ENCODE measurements at regions not wholly inside any gene's neighbourhood (a gene's known extent, or its start where the extent isn't known, plus 50 kb on each side); places are given as distances from the start of the nearest gene placed in this dataset.

- Histone ChIP-seq H3K27ac (ENCODE audit: low read depth, low read length) (no peak overlapping the region), H3K4me2 (ENCODE audit: low read length) (peak overlapping the region; percentile 56), H3K4me1 (ENCODE audit: control insufficient read depth, low read length) (peaks cover 14% of the 10 kb centered on the region), H3K9me3 (ENCODE audit: control insufficient read depth, insufficient read depth, low read length) (no peaks in the 10 kb centered on the region), H3K79me2 (ENCODE audit: control insufficient read depth, low read length) (no peaks in the 10 kb centered on the region), H3K27me3 (ENCODE audit: control insufficient read depth, low read length) (no peaks in the 10 kb centered on the region), H4K20me1 (ENCODE audit: control insufficient read depth, insufficient read depth, low read depth, low read length) (no peaks in the 10 kb centered on the region), H3F3A (ENCODE audit: control insufficient read depth, insufficient read depth) (no peaks in the 10 kb centered on the region), H3K4me3 (ENCODE audit: low read length) (peak overlapping the region; percentile 27; the same call in 1 of the 2 replicates), H3K9me2 (replicated peaks; ENCODE audit: control insufficient read depth, low read length) (no peaks in the 10 kb centered on the region), H3K36me3 (ENCODE audit: control insufficient read depth, low read length) (no peaks in the 10 kb centered on the region)
- TF ChIP-seq CTCF (IDR thresholded peaks at IDR 0.05; ENCODE audit: low read depth, low read length, poor library complexity, severe bottlenecking) (no peak), EZH2phosphoT487 (IDR thresholded peaks at IDR 0.05; ENCODE audit: borderline replicate concordance, low read length) (no peak)
Measured at GRCh38 chr2:234411793-234412192, 85.1 kb downstream of the ARL4C start.

GRCh38 chr2:234410526-234410925 lies 86.4 kb downstream of the ARL4C start:
- Histone ChIP-seq H3K27ac (ENCODE audit: low read depth, low read length) (no peak overlapping the region), H3K36me3 (ENCODE audit: control insufficient read depth, low read length) (no peaks in the 10 kb centered on the region), H4K20me1 (ENCODE audit: control insufficient read depth, insufficient read depth, low read depth, low read length) (no peaks in the 10 kb centered on the region), H3F3A (ENCODE audit: control insufficient read depth, insufficient read depth) (no peaks in the 10 kb centered on the region), H3K79me2 (ENCODE audit: control insufficient read depth, low read length) (no peaks in the 10 kb centered on the region), H3K27me3 (ENCODE audit: control insufficient read depth, low read length) (no peaks in the 10 kb centered on the region), H3K9me3 (ENCODE audit: control insufficient read depth, insufficient read depth, low read length) (no peaks in the 10 kb centered on the region), H3K9me2 (replicated peaks; ENCODE audit: control insufficient read depth, low read length) (no peaks in the 10 kb centered on the region), H3K4me2 (ENCODE audit: low read length) (no peak overlapping the region), H3K4me3 (ENCODE audit: low read length) (no peak overlapping the region), H3K4me1 (ENCODE audit: control insufficient read depth, low read length) (peaks cover 14% of the 10 kb centered on the region)
- TF ChIP-seq EZH2phosphoT487 (IDR thresholded peaks at IDR 0.05; ENCODE audit: borderline replicate concordance, low read length) (no peak), CTCF (IDR thresholded peaks at IDR 0.05; ENCODE audit: low read depth, low read length, poor library complexity, severe bottlenecking) (no peak)

- Histone ChIP-seq H3K9me3 (ENCODE audit: control insufficient read depth, insufficient read depth, low read length) (no peaks in the 10 kb centered on the region), H3K4me2 (ENCODE audit: low read length) (no peak overlapping the region)
Measured at GRCh38 chr2:234409590-234409989, 87.3 kb downstream of the ARL4C start.

More at GRCh38 chr2:234409590-234409989, 87.3 kb downstream of the ARL4C start:
- Histone ChIP-seq H3K4me1 (ENCODE audit: control insufficient read depth, low read length) (peaks cover 14% of the 10 kb centered on the region), H3F3A (ENCODE audit: control insufficient read depth, insufficient read depth) (no peaks in the 10 kb centered on the region), H3K9me2 (replicated peaks; ENCODE audit: control insufficient read depth, low read length) (no peaks in the 10 kb centered on the region), H3K36me3 (ENCODE audit: control insufficient read depth, low read length) (no peaks in the 10 kb centered on the region), H3K79me2 (ENCODE audit: control insufficient read depth, low read length) (no peaks in the 10 kb centered on the region), H3K27ac (ENCODE audit: low read depth, low read length) (no peak overlapping the region), H3K4me3 (ENCODE audit: low read length) (no peak overlapping the region), H3K27me3 (ENCODE audit: control insufficient read depth, low read length) (no peaks in the 10 kb centered on the region), H4K20me1 (ENCODE audit: control insufficient read depth, insufficient read depth, low read depth, low read length) (no peaks in the 10 kb centered on the region)
- no peak for TF ChIP-seq EZH2phosphoT487 (IDR thresholded peaks at IDR 0.05; ENCODE audit: borderline replicate concordance, low read length)
- no peak for TF ChIP-seq CTCF (IDR thresholded peaks at IDR 0.05; ENCODE audit: low read depth, low read length, poor library complexity, severe bottlenecking)
